Smooth muscle cell (in vitro differentiated cells): ENCODE measurements at regions not wholly inside any gene's neighbourhood (a gene's known extent, or its start where the extent isn't known, plus 50 kb on each side); places are given as distances from the start of the nearest gene placed in this dataset.

Source experiments
- DNase-seq: peaks from one replicate; lab custom pipeline; 2025; ENCODE audit not compliant: unreplicated experiment; lab: John Stamatoyannopoulos, UW
- H2AFZ ChIP-seq: fragments of 200-600 bp; sonication (generic); 2 replicates; pipeline ENCODE4 v1.6.0; 2016; ENCODE audit warnings: antibody characterized with exemption, low read depth, mild to moderate bottlenecking
- H3F3A ChIP-seq: fragments of 200-600 bp; sonication (generic); 2 replicates; pipeline ENCODE4 v1.6.0; 2017; ENCODE audit warnings: antibody characterized with exemption, low read depth
- H3K27ac ChIP-seq: fragments of 200-600 bp; sonication (generic); 2 replicates; pipeline ENCODE4 v1.5.1; 2016; ENCODE audit warnings: low read depth, mild to moderate bottlenecking
- H3K27me3 ChIP-seq: fragments of 200-600 bp; sonication (generic); 2 replicates; pipeline ENCODE4 v1.6.1; 2016; ENCODE audit warnings: low read depth, mild to moderate bottlenecking
- H3K36me3 ChIP-seq: fragments of 200-600 bp; sonication (generic); 2 replicates; pipeline ENCODE4 v1.5.1; 2016; ENCODE audit warnings: low read depth
- H3K4me1 ChIP-seq: fragments of 200-600 bp; sonication (generic); 2 replicates; pipeline ENCODE4 v1.5.1; 2016; ENCODE audit warnings: low read depth
- H3K4me2 ChIP-seq: fragments of 200-600 bp; sonication (generic); 2 replicates; pipeline ENCODE4 v1.6.0; 2016; ENCODE audit warnings: mild to moderate bottlenecking
- H3K4me3 ChIP-seq: fragments of 200-600 bp; sonication (generic); 2 replicates; pipeline ENCODE4 v1.5.1; 2016; ENCODE audit warnings: mild to moderate bottlenecking
- H3K79me2 ChIP-seq: fragments of 200-600 bp; sonication (generic); 2 replicates; pipeline ENCODE4 v1.6.0; 2016; ENCODE audit warnings: low read depth, mild to moderate bottlenecking
- H3K9ac ChIP-seq: fragments of 200-600 bp; sonication (generic); 2 replicates; pipeline ENCODE4 v1.6.0; 2016; ENCODE audit warnings: low read depth
- H3K9me3 ChIP-seq: fragments of 200-600 bp; sonication (generic); replicated peaks from 2 replicates; pipeline ENCODE4 v1.5.1; 2016; ENCODE audit warnings: low read depth
- H4K20me1 ChIP-seq: fragments of 200-600 bp; sonication (generic); 2 replicates; pipeline ENCODE4 v1.6.0; 2016; ENCODE audit warnings: low read depth
- CTCF ChIP-seq: fragments of 200-600 bp; sonication (generic); IDR thresholded peaks from 2 replicates; pipeline ENCODE4 v1.5.1; 2017; ENCODE audit warnings: borderline replicate concordance, mild to moderate bottlenecking, antibody characterized with exemption; ENCODE audit not compliant: insufficient read depth, poor library complexity, severe bottlenecking
- WGBS: methylation state at CpG from one replicate; pipeline ENCODE4 v1.1.7; 2016; ENCODE audit warnings: low lambda C conversion rate; 5-methylcytosine and 5-hydroxymethylcytosine counted together

- Histone ChIP-seq H2AFZ (no peak overlapping the region), H3K27me3 (no peaks in the 10 kb centered on the region), H3K27ac (no peak overlapping the region), H3K9ac (no peak overlapping the region), H3K4me3 (no peak overlapping the region), H3K36me3 (no peaks in the 10 kb centered on the region), H3K4me2 (no peak overlapping the region), H3K9me3 (no peaks in the 10 kb centered on the region), H4K20me1 (no peaks in the 10 kb centered on the region), H3F3A (no peaks in the 10 kb centered on the region), H3K4me1 (peaks cover 7% of the 10 kb centered on the region), H3K79me2 (no peaks in the 10 kb centered on the region)
- 82% methylated on average over 4 of the region's 4 CpGs for WGBS
- DNase-seq: no peak
- TF ChIP-seq CTCF: no peak
These were observed 192.9 kb upstream of the ANKRD50 start for GRCh38 chr4:124905441-124905840.

- Histone ChIP-seq H4K20me1 (no peaks in the 10 kb centered on the region), H3K9ac (no peak overlapping the region), H3K79me2 (no peaks in the 10 kb centered on the region), H3K27me3 (no peaks in the 10 kb centered on the region), H3K4me3 (no peak overlapping the region), H3K36me3 (no peaks in the 10 kb centered on the region), H3K4me1 (peaks cover 7% of the 10 kb centered on the region), H3K4me2 (peak overlapping the region; percentile 65), H2AFZ (peak overlapping the region; percentile 54), H3K9me3 (no peaks in the 10 kb centered on the region), H3K27ac (no peak overlapping the region), H3F3A (no peaks in the 10 kb centered on the region)
- no peak for DNase-seq
- no peak for TF ChIP-seq CTCF
These were observed 192.3 kb upstream of the ANKRD50 start for GRCh38 chr4:124904723-124905388.

GRCh38 chr4:124903995-124904722, 191.6 kb upstream of the ANKRD50 start:
- peak overlapping the region; percentile 65 for H3K4me2 ChIP-seq
- H3K9me3 ChIP-seq: no peaks in the 10 kb centered on the region
- no peak for TF ChIP-seq CTCF
- H3K4me1 ChIP-seq: peaks cover 7% of the 10 kb centered on the region
- peak overlapping the region; percentile 54 for H2AFZ ChIP-seq
- H3F3A ChIP-seq: no peaks in the 10 kb centered on the region
- H3K79me2 ChIP-seq: no peaks in the 10 kb centered on the region
- peak overlapping the region; percentile 33 for H3K4me3 ChIP-seq
- H3K9ac ChIP-seq: no peak overlapping the region
- H4K20me1 ChIP-seq: no peaks in the 10 kb centered on the region
- no peak overlapping the region for H3K27ac ChIP-seq
- H3K27me3 ChIP-seq: no peaks in the 10 kb centered on the region
- DNase-seq: peak; percentile 1
- WGBS: 49% methylated on average over 6 of the region's 6 CpGs
- no peaks in the 10 kb centered on the region for H3K36me3 ChIP-seq
